BJ (cell line): ENCODE measurements at regions not wholly inside any gene's neighbourhood (a gene's known extent, or its start where the extent isn't known, plus 50 kb on each side); places are given as distances from the start of the nearest gene placed in this dataset.

ENCODE experiments used
- CTCF ChIA-PET: fragments of 350-600 bp; formaldehyde crosslinking; extraction: SDS; loops from one replicate; lab custom pipeline; 2021; ENCODE audit warnings: antibody characterized with exemption, inconsistent platforms; lab: Yijun Ruan, JAX
- POLR2A ChIA-PET: fragments of 300-600 bp; sonication (Branson Sonifier 250); formaldehyde crosslinking; extraction: SDS; loops from one replicate; lab custom pipeline; 2021; ENCODE audit warnings: antibody characterized with exemption; lab: Charles Lee
- DNase-seq: peaks from one replicate; pipeline ENCODE4 v3.0.0-alpha.2; 2011; ENCODE audit warnings: low read depth
- H3K27me3 ChIP-seq: 2 replicates; pipeline ENCODE4 v1.6.0; 2011; ENCODE audit warnings: low read length; ENCODE audit not compliant: control insufficient read depth, insufficient read depth
- H3K36me3 ChIP-seq: 2 replicates; pipeline ENCODE4 v1.5.1; 2011; ENCODE audit warnings: low read length; ENCODE audit not compliant: control insufficient read depth, insufficient read depth
- H3K4me3 ChIP-seq: 2 replicates; pipeline ENCODE4 v1.5.1; 2011; ENCODE audit warnings: low read depth, mild to moderate bottlenecking, control low read depth, low read length
- TF ChIP-seq, protein P1 (sequence below): IDR thresholded peaks from 2 replicates; pipeline ENCODE4 v1.5.1; 2011; ENCODE audit warnings: low read depth, mild to moderate bottlenecking, control low read depth, inconsistent platforms, low read length, moderate library complexity; ENCODE audit not compliant: insufficient read depth

DNA sequence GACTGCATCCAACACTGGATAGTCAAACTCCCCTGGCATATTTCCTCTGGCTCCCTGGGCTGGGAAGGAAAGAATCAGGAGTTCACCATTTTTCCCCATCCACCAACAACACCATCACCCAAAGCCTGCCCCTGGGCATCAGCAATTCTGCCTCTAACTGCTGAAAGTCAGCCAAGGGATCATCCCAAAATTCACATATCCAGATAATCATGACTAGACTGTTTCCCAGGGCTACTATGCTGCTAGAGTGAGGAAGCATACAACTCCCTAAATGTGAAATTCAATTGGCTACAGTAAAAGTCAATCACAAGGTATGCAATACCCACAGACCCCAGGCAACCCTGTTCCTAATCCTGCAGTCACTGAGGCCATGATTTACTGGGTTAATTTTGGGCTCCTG is 230.6 kb downstream of the C16orf95 start:
- CTCF ChIA-PET = interaction anchor here (0.9 kb wide), 1 partner anchor 9 kb away, joined by 4 read pairs; no protein-coding TSS in a partner anchor
- Histone ChIP-seq H3K27me3 (no peaks in the 10 kb centered on the region), H3K36me3 (no peaks in the 10 kb centered on the region), H3K4me3 (no peak overlapping the region)
- TF ChIP-seq, protein P1, sequence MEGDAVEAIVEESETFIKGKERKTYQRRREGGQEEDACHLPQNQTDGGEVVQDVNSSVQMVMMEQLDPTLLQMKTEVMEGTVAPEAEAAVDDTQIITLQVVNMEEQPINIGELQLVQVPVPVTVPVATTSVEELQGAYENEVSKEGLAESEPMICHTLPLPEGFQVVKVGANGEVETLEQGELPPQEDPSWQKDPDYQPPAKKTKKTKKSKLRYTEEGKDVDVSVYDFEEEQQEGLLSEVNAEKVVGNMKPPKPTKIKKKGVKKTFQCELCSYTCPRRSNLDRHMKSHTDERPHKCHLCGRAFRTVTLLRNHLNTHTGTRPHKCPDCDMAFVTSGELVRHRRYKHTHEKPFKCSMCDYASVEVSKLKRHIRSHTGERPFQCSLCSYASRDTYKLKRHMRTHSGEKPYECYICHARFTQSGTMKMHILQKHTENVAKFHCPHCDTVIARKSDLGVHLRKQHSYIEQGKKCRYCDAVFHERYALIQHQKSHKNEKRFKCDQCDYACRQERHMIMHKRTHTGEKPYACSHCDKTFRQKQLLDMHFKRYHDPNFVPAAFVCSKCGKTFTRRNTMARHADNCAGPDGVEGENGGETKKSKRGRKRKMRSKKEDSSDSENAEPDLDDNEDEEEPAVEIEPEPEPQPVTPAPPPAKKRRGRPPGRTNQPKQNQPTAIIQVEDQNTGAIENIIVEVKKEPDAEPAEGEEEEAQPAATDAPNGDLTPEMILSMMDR = no peak
- POLR2A ChIA-PET = interaction anchor here (0.5 kb wide), 1 partner anchor 261 kb away, joined by 4 read pairs; no protein-coding TSS in a partner anchor
- no peak for DNase-seq

DNA sequence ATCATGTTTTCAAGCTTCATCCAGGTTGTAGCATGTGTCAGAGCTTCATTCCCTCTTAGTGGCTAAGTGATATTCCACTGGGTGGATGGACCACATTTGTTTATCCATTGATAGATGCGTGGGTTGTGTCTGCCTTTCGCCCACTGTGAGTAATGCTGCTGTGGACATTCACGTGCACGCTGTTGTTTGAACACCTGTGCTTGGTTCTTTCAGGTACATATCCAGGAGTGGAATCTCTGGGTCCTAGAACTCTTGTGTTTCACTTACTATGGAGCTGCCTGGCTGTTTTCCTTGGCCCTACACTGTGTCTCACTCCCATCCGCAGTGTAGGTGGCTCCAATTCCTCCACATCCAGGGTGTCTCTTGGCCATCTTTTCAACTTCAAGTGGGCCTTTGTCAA is 224.2 kb downstream of the C16orf95 start:
- POLR2A ChIA-PET = no interaction called here
- CTCF ChIA-PET = interaction anchor here (0.6 kb wide), 1 partner anchor 221 kb away, joined by 3 read pairs; no protein-coding TSS in a partner anchor
- no peak overlapping the region for H3K4me3 ChIP-seq
- no peaks in the 10 kb centered on the region for H3K27me3 ChIP-seq
- TF ChIP-seq, protein P1 = no peak
- H3K36me3 ChIP-seq = no peaks in the 10 kb centered on the region
- no peak for DNase-seq

DNA sequence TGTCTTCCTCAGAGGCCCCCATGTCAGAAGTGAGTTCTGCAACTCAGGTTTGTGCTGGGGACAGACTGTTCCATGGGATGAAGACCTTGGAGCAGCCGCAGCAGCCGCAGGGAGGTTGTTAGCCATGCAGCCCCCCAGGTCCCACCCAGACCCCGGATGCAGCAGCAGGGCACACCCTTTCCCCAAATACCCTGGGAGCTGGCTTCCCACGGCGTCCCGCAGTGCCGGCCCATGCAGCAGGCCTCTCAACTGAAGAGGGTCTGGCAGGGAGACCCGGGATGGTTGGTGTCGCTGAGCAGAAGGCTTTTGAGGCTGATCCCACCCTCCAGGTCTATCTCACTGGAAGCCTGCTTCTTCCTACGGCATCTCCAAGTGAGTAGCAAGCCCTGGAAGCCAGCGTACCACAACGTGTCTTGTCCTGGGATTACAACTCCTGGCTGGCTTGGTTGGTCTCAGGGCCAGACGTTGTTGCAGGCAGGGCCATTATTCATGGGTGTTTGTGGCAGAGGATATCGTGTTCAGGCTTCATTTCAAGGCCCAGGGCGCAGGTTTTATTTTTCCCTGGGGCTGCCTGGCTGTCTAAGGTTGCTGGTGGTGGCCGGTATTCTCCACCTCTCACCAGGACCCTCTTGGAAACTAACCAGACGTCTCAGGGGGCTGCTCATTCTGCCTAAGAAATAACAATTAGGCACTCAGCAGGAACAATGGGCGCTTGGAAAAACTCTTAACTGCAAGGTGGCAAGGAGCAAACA is 223.2 kb downstream of the C16orf95 start:
- Histone ChIP-seq H3K27me3 (no peaks in the 10 kb centered on the region), H3K36me3 (no peaks in the 10 kb centered on the region), H3K4me3 (no peak overlapping the region)
- DNase-seq = no peak
- ChIA-PET CTCF (interaction anchor here (0.5 kb wide), 1 partner anchor 1322 kb away, joined by 5 read pairs; no protein-coding TSS in a partner anchor), POLR2A (no interaction called here)
- TF ChIP-seq, protein P1 = no peak

DNA sequence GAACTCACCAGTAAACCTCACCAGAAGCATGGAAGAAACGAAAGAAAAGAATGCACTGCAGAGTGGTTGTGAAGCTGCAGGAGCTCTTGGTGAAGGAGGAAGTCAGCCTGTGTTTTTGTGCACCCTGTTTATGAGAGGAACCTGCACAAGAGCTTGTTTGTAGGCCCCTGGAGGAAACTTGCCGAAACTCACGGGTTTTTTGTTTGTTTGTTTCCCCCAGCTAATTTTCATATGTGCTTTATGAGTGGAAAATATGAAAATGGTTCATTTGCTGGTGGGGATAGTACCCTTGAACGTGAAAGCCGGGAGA is 222.7 kb downstream of the C16orf95 start:
- no peak for DNase-seq
- Histone ChIP-seq H3K27me3 (peaks cover under 1% of the 10 kb centered on the region; the same call in 1 of the 2 replicates), H3K36me3 (no peaks in the 10 kb centered on the region), H3K4me3 (no peak overlapping the region)
- TF ChIP-seq, protein P1 = no peak
- CTCF ChIA-PET = interaction anchor here (0.5 kb wide), 1 partner anchor 1323 kb away, joined by 5 read pairs; no protein-coding TSS in a partner anchor
- POLR2A ChIA-PET = no interaction called here

- CTCF ChIA-PET = interaction anchor here (0.7 kb wide), 1 partner anchor 11 kb away, joined by 3 read pairs; no protein-coding TSS in a partner anchor
- no peak for DNase-seq
- H3K27me3 ChIP-seq = peaks cover 4% of the 10 kb centered on the region; the same call in 1 of the 2 replicates
Measured at GRCh38 chr16:87095271-87095670, 221.9 kb downstream of the C16orf95 start.

More at GRCh38 chr16:87095271-87095670, 221.9 kb downstream of the C16orf95 start:
- POLR2A ChIA-PET = interaction anchor here (0.6 kb wide), 1 partner anchor 545 kb away, joined by 3 read pairs; no protein-coding TSS in a partner anchor
- Histone ChIP-seq H3K36me3 (no peaks in the 10 kb centered on the region), H3K4me3 (no peak overlapping the region)
- TF ChIP-seq, protein P1 = no peak
